NCI-H69 (cell line): ENCODE measurements at regions not wholly inside any gene's neighbourhood (a gene's known extent, or its start where the extent isn't known, plus 50 kb on each side); places are given as distances from the start of the nearest gene placed in this dataset.
A peak's percentile ranks its signal among the peaks of the same experiment; 100 is the strongest.
"Not testable (repeated sequence)": the region's sequence is repeated elsewhere in the genome, so short reads cannot be mapped to it uniquely, and the experiment has no call there.

Source experiments
- DNase-seq: peaks from one replicate; lab custom pipeline; 2025; lab: John Stamatoyannopoulos, UW

- not testable (repeated sequence) for DNase-seq
Observed at GRCh38 chr9:6104406-6104805, 89.0 kb upstream of the RANBP6 start.

DNA sequence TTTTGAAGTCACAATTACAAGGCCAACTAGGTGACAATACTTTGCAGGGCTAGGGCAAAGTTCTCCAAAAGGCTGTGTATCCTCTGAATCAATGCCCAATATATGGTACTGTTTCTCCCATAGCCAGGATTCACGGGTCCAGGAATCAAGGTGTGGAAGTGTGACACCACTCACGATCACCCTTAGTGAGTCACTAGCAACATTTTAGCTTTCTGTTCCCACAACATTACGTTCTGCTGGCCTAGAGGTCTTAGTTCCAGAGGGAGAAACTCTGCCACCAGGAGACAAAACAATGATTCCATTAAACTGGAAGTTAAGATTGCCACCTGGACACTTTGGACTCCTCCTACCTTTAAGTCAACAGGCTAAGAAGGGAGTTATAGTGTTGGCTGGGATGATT lies 88.5 kb upstream of the RANBP6 start:
- not testable (repeated sequence) for DNase-seq

- DNase-seq: not testable (repeated sequence)
Observed at GRCh38 chr9:6102336-6102987, 87.0 kb upstream of the RANBP6 start.

DNA sequence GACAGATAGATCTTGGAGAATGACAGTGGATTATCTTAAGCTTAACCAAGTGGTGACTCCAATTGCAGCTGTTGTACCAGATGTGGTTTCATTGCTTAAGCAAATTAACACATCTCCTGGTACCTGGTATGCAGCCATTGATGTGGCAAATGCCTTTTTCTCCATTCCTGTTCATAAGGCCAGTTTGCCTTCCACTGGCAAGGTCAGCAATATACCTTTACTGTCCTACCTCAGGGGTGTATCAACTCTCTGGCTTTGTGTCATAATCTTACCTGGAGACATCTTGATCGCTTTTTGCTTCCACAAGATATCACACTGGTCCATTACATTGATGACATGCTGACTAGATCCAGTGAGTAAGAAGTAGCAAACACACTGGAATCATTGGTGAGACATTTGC lies 86.3 kb upstream of the RANBP6 start:
- not testable (repeated sequence) for DNase-seq

DNA sequence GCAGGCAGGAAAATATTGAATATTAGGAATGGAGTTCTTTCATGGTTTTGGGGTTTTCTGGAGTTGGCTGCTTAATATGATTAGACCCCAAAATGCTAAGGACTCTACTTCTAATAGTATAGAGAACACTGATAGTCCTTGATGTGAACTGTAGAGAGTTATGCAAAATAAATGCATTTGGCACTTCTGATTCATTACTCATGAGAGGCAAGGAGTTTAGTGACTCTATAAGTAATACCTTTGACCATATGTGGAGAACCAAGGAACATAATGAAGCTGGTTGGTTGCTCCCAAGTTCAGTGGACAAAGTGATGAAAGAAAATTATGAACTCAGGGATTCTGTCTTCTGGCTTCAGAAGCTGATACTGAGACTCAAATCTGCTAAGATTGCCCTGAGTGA lies 83.9 kb upstream of the RANBP6 start:
- DNase-seq: not testable (repeated sequence)

- no peak for DNase-seq
Observed at GRCh38 chr9:6098431-6098830, 83.0 kb upstream of the RANBP6 start.

DNA sequence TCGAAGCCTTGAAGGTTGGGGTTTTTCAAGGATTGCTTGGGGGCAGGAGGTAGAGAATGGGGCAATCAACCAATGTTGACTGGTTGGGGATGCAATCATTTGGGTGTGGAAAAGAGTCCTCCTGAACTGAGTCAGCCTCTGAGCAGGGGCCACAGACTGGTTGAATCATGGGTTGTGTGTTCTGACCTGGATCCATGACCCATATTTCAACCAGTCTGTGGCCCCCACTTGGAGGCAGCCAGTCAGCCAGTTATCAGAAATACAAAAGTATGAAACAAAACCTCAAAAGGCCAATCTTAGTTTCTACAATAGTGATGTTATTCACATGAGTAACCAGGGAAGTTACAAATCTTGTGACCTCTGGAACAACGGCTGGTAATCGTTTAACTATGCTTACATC lies 81.4 kb upstream of the RANBP6 start:
- DNase-seq: no peak

DNA sequence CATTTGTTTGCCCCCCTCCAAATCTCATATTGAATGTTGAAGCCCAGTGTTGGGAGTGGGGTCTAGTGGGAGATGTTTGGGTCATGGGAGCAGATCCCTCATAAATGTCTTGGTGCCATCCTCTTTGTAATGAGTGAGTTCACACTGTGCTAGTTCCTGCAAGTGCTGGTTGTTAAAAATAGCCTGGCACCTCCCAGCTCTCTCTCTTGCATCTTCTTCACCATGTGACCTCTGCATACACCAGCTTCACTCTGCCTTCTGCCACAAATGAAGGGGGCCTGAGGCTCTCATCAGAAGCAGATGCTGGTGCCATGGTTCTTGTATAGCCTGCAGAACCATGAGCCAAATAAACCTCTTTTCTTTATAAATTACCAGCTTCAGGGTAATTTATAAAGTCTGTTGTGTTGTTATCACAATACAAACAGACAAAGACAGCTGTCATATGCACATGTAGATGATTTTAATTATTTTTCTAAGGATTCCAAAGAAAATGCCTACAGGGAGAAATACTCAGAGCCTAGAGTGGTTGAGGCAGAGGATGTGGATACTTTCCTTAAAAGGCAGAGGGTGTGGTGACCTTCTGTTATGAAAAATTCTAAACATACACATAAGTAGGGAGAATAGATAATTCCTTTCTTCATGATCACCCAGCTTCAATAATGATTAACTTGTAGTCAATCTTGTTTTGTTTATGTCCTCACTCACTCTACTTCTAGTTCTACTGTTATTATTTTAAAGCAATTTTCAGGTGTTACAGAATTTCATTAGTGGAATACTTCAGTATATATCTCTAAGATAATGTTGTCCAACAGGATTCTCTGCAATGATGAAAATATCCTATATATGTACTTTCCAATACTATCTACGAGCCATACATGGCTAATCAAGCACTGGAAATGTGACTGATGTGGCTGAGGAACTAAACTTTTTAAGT lies 75.1 kb upstream of the RANBP6 start:
- DNase-seq: no peak

GRCh38 chr9:6089300-6089699 lies 73.9 kb upstream of the RANBP6 start:
- DNase-seq: no peak

DNA sequence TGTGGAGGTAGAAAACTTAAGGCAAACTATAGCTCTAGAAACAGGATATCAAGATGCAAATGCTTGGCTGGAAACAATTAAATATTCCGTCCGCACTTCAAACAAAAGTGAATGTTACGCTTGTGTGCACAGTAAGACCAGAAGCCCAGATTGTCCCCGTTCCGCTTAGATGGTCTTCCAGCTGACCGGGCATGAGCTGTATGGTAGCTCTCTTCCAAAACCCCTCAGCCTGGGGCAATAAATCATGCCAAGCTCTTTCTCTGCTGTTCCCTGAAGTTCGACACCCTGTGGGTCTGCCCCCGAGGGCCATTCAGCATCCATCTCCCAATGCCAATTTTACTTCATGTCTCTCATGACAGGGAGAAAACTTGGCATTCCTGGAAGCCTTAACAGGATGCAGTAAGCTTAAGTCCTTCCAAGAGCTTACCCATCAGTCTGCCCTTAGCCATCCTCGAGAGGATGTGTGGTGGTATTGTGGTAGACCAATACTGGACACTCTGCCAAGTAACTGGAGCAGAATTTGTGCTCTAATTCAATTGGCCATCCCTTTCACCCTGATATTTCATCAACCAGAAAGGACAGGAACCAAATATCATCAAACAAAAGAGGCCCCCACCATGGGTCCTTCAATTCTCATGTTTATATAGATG lies 70.7 kb upstream of the RANBP6 start:
- no peak for DNase-seq

DNA sequence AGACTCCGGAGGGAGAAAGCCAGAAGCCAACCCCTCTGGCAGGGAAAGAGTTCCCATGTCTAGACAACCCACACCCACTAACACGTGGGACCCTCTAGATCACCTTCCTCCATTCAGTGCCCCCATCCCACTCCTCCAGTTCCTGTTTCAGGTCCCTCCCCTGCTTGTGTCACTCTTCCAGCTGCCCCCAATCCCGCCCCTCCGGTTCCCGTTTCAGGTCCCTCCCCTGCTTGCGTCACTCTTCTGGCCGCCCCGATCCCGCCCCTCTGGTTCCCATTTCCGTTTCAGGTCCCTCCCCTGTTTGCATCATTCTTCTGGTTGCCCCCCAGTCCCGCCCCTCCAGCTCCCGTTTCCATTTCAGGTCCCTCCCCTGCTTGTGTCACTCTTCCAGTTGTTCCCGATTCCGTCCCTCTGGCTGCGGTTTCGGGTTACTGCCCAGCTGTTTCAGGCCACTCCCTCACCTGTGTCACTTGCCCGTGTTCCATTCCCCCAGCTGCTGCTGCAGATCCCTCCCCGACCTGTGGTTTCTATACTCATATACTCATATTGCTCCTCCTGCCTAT lies 64.8 kb upstream of the RANBP6 start:
- DNase-seq: peak; percentile 93

DNA sequence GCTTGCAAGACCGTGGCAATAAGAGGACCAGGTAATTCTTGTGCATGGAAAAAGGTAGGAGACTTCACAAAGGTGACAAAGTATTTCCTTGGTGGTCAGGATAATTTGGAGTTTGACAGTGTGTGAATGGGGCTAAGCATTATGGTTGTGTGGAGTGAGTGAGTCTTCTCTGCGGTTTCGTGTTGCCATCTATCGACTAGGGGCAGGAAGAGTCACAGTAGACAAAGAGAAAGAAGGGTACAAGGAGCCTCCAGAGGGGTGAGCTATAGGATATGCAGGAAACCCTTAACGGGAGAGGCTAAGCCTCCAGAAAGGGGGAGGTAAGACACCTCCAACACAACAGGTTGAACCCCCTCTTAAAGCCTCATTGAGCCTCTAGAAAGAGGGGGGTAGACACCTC lies 64.0 kb upstream of the RANBP6 start:
- DNase-seq: no peak

DNA sequence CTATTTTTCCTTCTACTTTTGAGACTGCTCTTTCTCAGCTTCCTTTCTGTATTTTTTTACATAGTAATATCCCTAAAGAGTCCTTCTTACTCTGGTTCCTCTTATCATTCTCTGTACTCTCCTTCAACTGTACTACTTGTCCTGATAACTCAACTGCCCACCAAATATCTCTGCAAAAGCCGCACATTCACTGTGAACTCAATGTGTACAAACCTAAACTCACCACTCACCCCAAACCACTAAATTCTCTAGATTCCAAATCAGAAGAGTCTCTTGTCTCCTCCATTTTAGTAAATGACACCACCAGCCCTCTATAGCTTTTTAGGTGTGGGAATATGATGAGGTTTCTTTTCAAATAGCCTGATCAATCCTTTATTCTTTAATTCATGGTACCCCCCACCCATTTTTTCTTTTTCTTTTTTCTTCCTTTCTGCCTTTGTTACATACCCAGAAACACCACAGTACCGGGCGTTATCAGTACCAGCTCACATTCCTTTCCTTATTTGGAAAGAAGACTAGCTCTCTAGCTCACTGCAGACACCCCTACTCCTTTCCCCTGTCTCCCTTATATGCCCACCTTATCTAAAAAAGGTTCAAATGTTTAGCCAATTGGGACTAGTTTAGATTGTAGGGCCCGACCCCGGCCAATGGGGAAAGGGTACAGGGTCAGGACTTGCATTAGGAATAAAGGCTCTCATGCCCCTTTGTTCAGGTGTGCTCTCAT lies 63.1 kb upstream of the RANBP6 start:
- no peak for DNase-seq

- no peak for DNase-seq
Observed at GRCh38 chr9:6076851-6077250, 61.4 kb upstream of the RANBP6 start.

- DNase-seq: no peak
Observed at GRCh38 chr9:6073731-6074130, 58.3 kb upstream of the RANBP6 start.

DNA sequence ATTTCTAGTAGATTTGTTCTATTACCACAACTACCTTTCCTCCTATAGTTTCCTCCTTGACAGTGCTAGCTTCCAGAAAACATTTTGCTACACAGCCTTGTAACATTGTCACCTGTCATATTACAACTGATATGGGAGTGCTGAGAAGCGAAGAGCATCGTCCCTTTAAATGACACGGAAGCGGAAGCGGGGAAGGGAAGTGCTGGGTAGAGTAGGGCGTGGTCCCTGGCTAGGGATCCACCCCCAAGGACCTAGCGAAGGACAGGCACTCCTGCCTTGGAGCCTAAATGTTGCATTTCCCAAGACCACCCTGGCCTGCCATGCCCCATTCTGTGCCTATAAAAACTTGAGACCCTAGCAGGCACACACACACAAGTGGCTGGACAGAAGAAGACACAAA lies 57.4 kb upstream of the RANBP6 start:
- DNase-seq: no peak

- no peak for DNase-seq
Observed at GRCh38 chr9:6072453-6072852, 57.0 kb upstream of the RANBP6 start.

GRCh38 chr9:6068983-6069382 lies 53.6 kb upstream of the RANBP6 start:
- no peak for DNase-seq

DNA sequence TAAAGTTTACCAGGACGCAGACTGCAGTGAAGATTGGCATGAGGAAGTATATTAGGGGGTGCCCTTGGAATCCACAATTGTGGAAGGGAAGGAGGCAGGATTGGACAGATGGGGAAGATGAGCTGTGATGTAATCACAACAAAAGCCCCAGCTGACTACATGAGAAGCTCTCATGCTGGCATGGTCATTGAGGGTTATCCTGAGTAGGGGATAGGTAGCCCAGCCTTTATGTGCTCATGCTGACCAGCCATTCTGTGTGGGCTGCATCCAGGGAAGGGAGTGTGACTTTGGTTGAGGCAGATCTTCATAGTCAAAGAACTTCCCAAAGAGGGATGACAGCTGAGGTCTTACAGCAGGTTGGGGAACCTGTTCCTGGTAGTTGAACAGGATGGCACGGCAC lies 52.0 kb upstream of the RANBP6 start:
- DNase-seq: no peak
